Body of pancreas (tissue), 4 donors: ENCODE measurements at regions not wholly inside any gene's neighbourhood (a gene's known extent, or its start where the extent isn't known, plus 50 kb on each side); places are given as distances from the start of the nearest gene placed in this dataset.

Source experiments
- ATAC-seq: fragments of 150-250 bp; one replicate; pipeline ENCODE4 v1.9.1; 2016
- DNase-seq, 4 donors: peaks; one replicate each; pipeline ENCODE4 v3.0.0-alpha.2; 2019
- H3K27ac ChIP-seq, 4 donors: fragments of 200-600 bp; sonication (generic); 1 replicate in 3 of 4; 2 replicates in 1 of 4; pipeline versions ENCODE4 v1.5.1 to v1.6.1; 2016 to 2019; ENCODE audit warnings: mild to moderate bottlenecking in 1 of 4, mixed read lengths in 1 of 4, moderate library complexity in 1 of 4
- H3K27me3 ChIP-seq, 2 donors: fragments of 200-600 bp; sonication (generic); one replicate each; pipeline ENCODE4 v1.6.0; 2016; ENCODE audit warnings: mild to moderate bottlenecking in 1 of 2
- H3K36me3 ChIP-seq, 2 donors: fragments of 200-600 bp; sonication (generic); replicated peaks in 1 of 2; 2 replicates each; pipeline ENCODE4 v1.5.1; 2016; ENCODE audit warnings: low read depth in 2 of 2; ENCODE audit not compliant: insufficient read depth in 1 of 2
- H3K4me1 ChIP-seq: fragments of 200-600 bp; sonication (generic); one replicate; pipeline ENCODE4 v1.6.0; 2016
- H3K4me3 ChIP-seq, 2 donors: fragments of 200-600 bp; sonication (generic); 1 replicate in 1 of 2; 2 replicates in 1 of 2; pipeline ENCODE4 v1.5.1; 2016 to 2019
- H3K9me3 ChIP-seq, 3 donors: fragments of 200-600 bp; sonication (generic); 1 replicate in 2 of 3; 2 replicates in 1 of 3; pipeline ENCODE4 v1.5.1; 2016
- CTCF ChIP-seq, 7 experiments: fragments of 450-650 bp in 4 of 7; fragments of 200-600 bp in 3 of 7; sonication (generic) in 3 of 7; IDR thresholded peaks; one replicate each; pipeline ENCODE4 v1.5.1; 2016 to 2019; ENCODE audit warnings: antibody characterized with exemption in 7 of 7
- POLR2A ChIP-seq, 3 donors: fragments of 450-650 bp; IDR thresholded peaks; one replicate each; pipeline ENCODE4 v1.6.1; 2016; ENCODE audit warnings: antibody characterized with exemption in 3 of 3, mild to moderate bottlenecking in 2 of 3
- WGBS, 2 donors: methylation state at CpG; one replicate each; pipeline ENCODE4 v1.1.5; 2017; 5-methylcytosine and 5-hydroxymethylcytosine counted together
- intact Hi-C: fragments of 100-400 bp; cut with DNase I; formaldehyde crosslinking; loops from one replicate; pipeline ENCODE4 v1.15.1; 2023

DNA sequence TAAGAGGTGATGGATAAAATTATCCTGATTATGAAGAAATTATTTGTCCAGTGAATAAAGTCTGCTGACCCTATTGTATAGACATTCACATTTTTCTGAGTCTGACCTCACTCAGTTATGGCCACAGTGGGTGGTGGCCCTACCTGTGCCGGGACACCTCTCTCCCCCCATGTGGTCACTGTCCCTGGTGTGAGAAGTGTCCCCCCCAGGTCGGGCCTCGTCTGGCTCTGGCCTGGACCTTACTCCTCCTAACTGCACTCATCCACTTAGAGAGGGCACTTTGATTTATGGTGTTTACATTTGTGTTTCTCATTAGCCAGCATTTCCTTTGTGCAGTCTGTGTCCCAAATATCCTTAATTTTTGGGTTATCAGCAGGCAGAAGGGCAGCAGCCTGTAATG lies 59.6 kb upstream of the ZNF32 start:
- H3K27ac ChIP-seq, result peak overlapping the region in 3 of 4 donors; percentile 21 to 41 (median 41)
- no peak overlapping the region for H3K4me3 ChIP-seq
- 30 to 36% methylated on average over 3 of the region's 3 CpGs for WGBS, 2 donors
- intact Hi-C loops, result no loop called here
- peaks cover 5% of the 10 kb centered on the region for H3K4me1 ChIP-seq
- H3K27me3 ChIP-seq, result no peaks in the 10 kb centered on the region
- no peak for TF ChIP-seq CTCF (IDR thresholded peaks at IDR 0.05)
- TF ChIP-seq POLR2A (IDR thresholded peaks at IDR 0.05), result no peak
- H3K36me3 ChIP-seq, result no peaks in the 10 kb centered on the region
- no peaks in the 10 kb centered on the region for H3K9me3 ChIP-seq
- DNase-seq (no peak), ATAC-seq (peak; percentile 10)

DNA sequence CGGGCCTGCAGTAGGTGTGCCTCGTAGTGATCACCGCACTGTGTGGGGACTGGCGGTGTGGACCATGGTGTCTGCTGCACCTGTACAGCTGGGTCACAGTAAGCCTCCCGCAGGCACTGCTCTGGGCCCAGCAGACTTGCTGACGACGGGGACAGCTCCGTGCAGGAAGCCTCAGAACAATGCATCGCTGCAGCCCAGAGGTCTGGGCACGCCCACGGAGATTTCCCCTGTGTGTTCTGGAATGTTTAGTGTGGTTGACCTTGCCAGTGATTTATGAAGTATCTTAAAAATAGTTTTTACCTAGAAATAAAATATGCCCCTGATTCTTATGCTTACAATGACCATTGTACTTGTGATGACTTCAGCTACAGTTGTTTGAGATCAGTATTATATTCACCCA lies 59.1 kb upstream of the ZNF32 start:
- H3K27ac ChIP-seq, result peak overlapping the region in 1 of 4 donors; percentile 41
- 65 to 67% methylated on average over 11 of the region's 11 CpGs for WGBS, 2 donors
- peak; percentile 72 for ATAC-seq

GRCh38 chr10:43706166-43706565 lies 57.5 kb upstream of the ZNF32 start:
- Histone ChIP-seq H3K4me3 (no peak overlapping the region), H3K27me3 (no peaks in the 10 kb centered on the region), H3K27ac (no peak overlapping the region), H3K4me1 (peaks cover 5% of the 10 kb centered on the region), H3K9me3 (no peaks in the 10 kb centered on the region), H3K36me3 (no peaks in the 10 kb centered on the region)
- intact Hi-C loops, result no loop called here
- 76 to 90% methylated on average over 6 of the region's 6 CpGs for WGBS, 2 donors
- ATAC-seq (no peak), DNase-seq (no peak)
- TF ChIP-seq POLR2A (IDR thresholded peaks at IDR 0.05) (no peak), CTCF (IDR thresholded peaks at IDR 0.05) (no peak)

More for the DNA sequence above, 59.1 kb upstream of the ZNF32 start:
- no peak overlapping the region for H3K4me3 ChIP-seq
- DNase-seq, result peak in 1 of 4 donors; percentile 20
- no peaks in the 10 kb centered on the region for H3K27me3 ChIP-seq
- H3K36me3 ChIP-seq, result no peaks in the 10 kb centered on the region
- TF ChIP-seq POLR2A (IDR thresholded peaks at IDR 0.05) (no peak), CTCF (IDR thresholded peaks at IDR 0.05) (no peak)
- peaks cover 5% of the 10 kb centered on the region for H3K4me1 ChIP-seq
- no peaks in the 10 kb centered on the region for H3K9me3 ChIP-seq
- intact Hi-C loops, result no loop called here

DNA sequence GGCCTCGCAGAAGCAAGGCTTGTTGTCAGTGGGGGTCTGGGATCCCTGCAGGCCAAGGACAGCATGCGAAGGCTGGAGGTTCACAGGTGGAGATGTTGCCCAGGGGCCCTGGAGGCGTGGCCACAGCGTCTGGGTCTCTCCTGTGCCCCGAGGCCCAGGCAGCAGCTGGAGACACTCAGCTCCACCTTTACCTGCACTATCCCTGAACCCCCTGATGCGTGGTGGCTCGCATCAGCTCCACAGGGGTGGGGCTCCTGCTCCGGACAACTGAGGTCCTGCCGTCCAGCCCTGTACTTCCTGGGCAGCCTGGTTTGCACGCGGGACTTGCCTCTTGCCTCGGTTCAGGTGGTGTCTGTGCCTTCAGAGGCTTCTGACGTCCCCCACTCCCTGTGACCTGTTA lies 54.6 kb upstream of the ZNF32 start:
- intact Hi-C loops, result no loop called here
- no peak overlapping the region for H3K4me3 ChIP-seq
- WGBS, 2 donors, result 85 to 91% methylated on average over 7 to 13 of the region's 13 CpGs
- H3K36me3 ChIP-seq, result no peaks in the 10 kb centered on the region
- DNase-seq (no peak), ATAC-seq (no peak)
- no peak for TF ChIP-seq CTCF (IDR thresholded peaks at IDR 0.05)
- TF ChIP-seq POLR2A (IDR thresholded peaks at IDR 0.05), result no peak
- H3K27ac ChIP-seq, result no peak overlapping the region
- no peaks in the 10 kb centered on the region for H3K9me3 ChIP-seq
- H3K27me3 ChIP-seq, result no peaks in the 10 kb centered on the region
- H3K4me1 ChIP-seq, result peaks cover 1% of the 10 kb centered on the region

DNA sequence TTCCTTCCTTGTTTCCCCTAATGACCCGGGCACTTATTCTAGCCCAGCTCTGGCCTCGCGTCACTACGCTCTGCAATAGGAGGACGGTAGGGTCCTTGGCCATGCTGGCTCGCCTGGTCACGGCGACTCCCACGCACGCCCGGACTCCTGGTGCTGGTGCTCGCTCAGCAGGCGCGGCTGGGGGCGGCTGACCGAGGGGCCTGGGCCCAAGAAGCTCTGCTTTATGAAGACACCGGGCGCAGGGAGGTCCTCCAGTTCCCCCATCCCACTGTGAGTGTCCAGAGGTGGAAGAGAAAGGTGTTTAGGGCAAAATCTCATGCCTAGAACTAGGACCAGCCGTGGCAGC lies 54.2 kb upstream of the ZNF32 start:
- DNase-seq (no peak), ATAC-seq (peak; percentile 8)
- Histone ChIP-seq H3K9me3 (no peaks in the 10 kb centered on the region), H3K4me3 (no peak overlapping the region), H3K27ac (peak overlapping the region in 3 of 4 donors; percentile 27 to 50 (median 44)), H3K4me1 (no peaks in the 10 kb centered on the region), H3K36me3 (no peaks in the 10 kb centered on the region), H3K27me3 (no peaks in the 10 kb centered on the region)
- no peak for TF ChIP-seq CTCF (IDR thresholded peaks at IDR 0.05)
- TF ChIP-seq POLR2A (IDR thresholded peaks at IDR 0.05), result no peak
- 92 to 93% methylated on average over 5 to 19 of the region's 19 CpGs for WGBS, 2 donors
- intact Hi-C loops, result no loop called here
